ENCODE measurements at regions not wholly inside any gene's neighbourhood (a gene's known extent, or its start where the extent isn't known, plus 50 kb on each side); places are given as distances from the start of the nearest gene placed in this dataset.

- Histone ChIP-seq H3K27ac (no peak overlapping the region), H3K4me3 (no peak overlapping the region), H3K36me3 (no peaks in the 10 kb centered on the region), H3K27me3 (no peaks in the 10 kb centered on the region), H3K4me1 (no peaks in the 10 kb centered on the region), H3K9me3 (no peaks in the 10 kb centered on the region)
- no peak for TF ChIP-seq POLR2AphosphoS5 (IDR thresholded peaks at IDR 0.05; ENCODE audit: insufficient read depth in 1 of 2, low read depth in 1 of 2)
- TF ChIP-seq POLR2A (IDR thresholded peaks at IDR 0.05): no peak
- no peak for TF ChIP-seq CTCF (IDR thresholded peaks at IDR 0.05)
- no peak for DNase-seq (ENCODE audit: extremely low spot score in 2 of 2)
- intact Hi-C loops (cut with DNase I): loop anchor here (10.0 kb wide), 1 partner anchor 539 kb away; no protein-coding TSS in a partner anchor
Observed at GRCh38 chr7:15743926-15744480, 57.5 kb upstream of the MEOX2 start.

- Histone ChIP-seq H3K4me3 (no peak overlapping the region), H3K27me3 (no peaks in the 10 kb centered on the region), H3K9me3 (no peaks in the 10 kb centered on the region), H3K27ac (no peak overlapping the region), H3K4me1 (no peaks in the 10 kb centered on the region), H3K36me3 (no peaks in the 10 kb centered on the region)
- no peak for TF ChIP-seq POLR2AphosphoS5 (IDR thresholded peaks at IDR 0.05; ENCODE audit: insufficient read depth in 1 of 2, low read depth in 1 of 2)
- no peak for TF ChIP-seq POLR2A (IDR thresholded peaks at IDR 0.05)
- no peak for TF ChIP-seq CTCF (IDR thresholded peaks at IDR 0.05)
- no peak for DNase-seq (ENCODE audit: extremely low spot score in 2 of 2)
- intact Hi-C loops (cut with DNase I): no loop called here
Observed at GRCh38 chr7:15737601-15738000, 51.1 kb upstream of the MEOX2 start.

Data from vagina (tissue), 2 donors.